Adrenal gland (tissue), 9 donors: ENCODE measurements at regions not wholly inside any gene's neighbourhood (a gene's known extent, or its start where the extent isn't known, plus 50 kb on each side); places are given as distances from the start of the nearest gene placed in this dataset.

Experiments
- DNase-seq, 7 donors: peaks; one replicate each; pipeline ENCODE4 v3.0.0-alpha.2; 2019 to 2020
- H3K27ac ChIP-seq, 5 donors: fragments of 200-600 bp; sonication (generic) in 4 of 5; 1 replicate in 3 of 5; 2 replicates in 2 of 5; pipeline versions ENCODE4 v1.5.1 to v1.8.0; 2016 to 2020; ENCODE audit warnings: mild to moderate bottlenecking in 1 of 5
- H3K27me3 ChIP-seq: fragments of 200-600 bp; 2 replicates; pipeline ENCODE4 v1.8.0; 2021
- H3K36me3 ChIP-seq, 2 donors: fragments of 200-600 bp; replicated peaks in 1 of 2; 1 replicate in 1 of 2; 2 replicates in 1 of 2; pipeline versions ENCODE4 v1.5.1 to v1.8.0; 2018 to 2022
- H3K4me1 ChIP-seq, 2 donors: fragments of 200-600 bp; replicated peaks in 1 of 2; 1 replicate in 1 of 2; 2 replicates in 1 of 2; pipeline versions ENCODE4 v1.5.1 to v1.8.0; 2018 to 2021
- H3K4me3 ChIP-seq, 4 donors: fragments of 200-600 bp; sonication (generic) in 3 of 4; one replicate each; pipeline ENCODE4 v1.5.1; 2016 to 2018
- H3K9me3 ChIP-seq, 3 donors: fragments of 200-600 bp; sonication (generic) in 1 of 3; replicated peaks in 1 of 3; 1 replicate in 2 of 3; 2 replicates in 1 of 3; pipeline versions ENCODE4 v1.5.1 to v1.8.0; 2016 to 2021
- POLR2A ChIP-seq, 2 donors: fragments of 450-650 bp; IDR thresholded peaks; one replicate each; pipeline ENCODE4 v1.6.1; 2017; ENCODE audit warnings: antibody characterized with exemption in 2 of 2, mild to moderate bottlenecking in 2 of 2, moderate library complexity in 1 of 2
- WGBS, 4 donors: extraction: QIAGEN DNeasy Blood & Tissue Kit in 2 of 4; methylation state at CpG; one replicate each; pipeline versions ENCODE4 v1.1.5 to v1.1.7; 2013 to 2017; 5-methylcytosine and 5-hydroxymethylcytosine counted together
- intact Hi-C, 2 donors: fragments of 100-400 bp; cut with DNase I; formaldehyde crosslinking; loops; one replicate each; pipeline versions ENCODE4 v1.14.1 to v1.15.0; 2022 to 2023
- TF ChIP-seq, protein P1 (sequence below), 6 experiments: fragments of 450-650 bp in 4 of 6; fragments of 200-600 bp in 2 of 6; sonication (generic) in 1 of 6; IDR thresholded peaks; 1 replicate in 5 of 6; 2 replicates in 1 of 6; pipeline versions ENCODE4 v1.5.1 to v1.8.0; 2016 to 2021; ENCODE audit warnings: antibody characterized with exemption in 6 of 6, mild to moderate bottlenecking in 2 of 6, moderate library complexity in 1 of 6
- donor health status: healthy with polysubstance abuse.
- donor health status: Bipolar disorder and iron deficiency.
- donor health status: DM: yes; HTN: yes; CAD: no.
- donor health status: DM: no; HTN: no; CAD: no.
- donor health status: DM: no; HTN: no; CAD: no.

DNA sequence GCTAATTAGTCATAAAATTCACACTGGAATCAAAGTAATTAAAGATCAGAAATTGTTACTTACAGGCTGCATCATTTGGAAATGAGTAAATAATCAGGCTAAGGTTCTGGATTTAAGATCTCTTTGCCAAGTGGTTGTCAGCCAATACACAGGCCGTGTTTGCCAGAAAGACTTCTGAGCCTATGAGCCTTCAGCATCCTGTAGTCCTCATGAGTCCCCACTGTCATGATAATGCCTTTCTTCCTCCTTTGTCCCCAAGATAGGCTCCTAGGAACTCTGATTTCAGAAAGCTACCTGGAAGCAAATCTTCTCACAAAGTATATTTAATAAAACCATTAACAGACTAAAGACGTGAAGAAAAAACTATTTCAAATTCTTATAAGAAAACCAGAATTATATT, 810.5 kb downstream of the DNAH5 start:
- Histone ChIP-seq H3K4me3 (no peak overlapping the region), H3K27me3 (no peaks in the 10 kb centered on the region), H3K4me1 (no peaks in the 10 kb centered on the region), H3K9me3 (no peaks in the 10 kb centered on the region), H3K27ac (no peak overlapping the region), H3K36me3 (no peaks in the 10 kb centered on the region)
- intact Hi-C loops: no loop called here
- WGBS, 4 donors: 75 to 89% (median 83%) methylated on average over 2 of the region's 2 CpGs
- DNase-seq: no peak
- TF ChIP-seq POLR2A (IDR thresholded peaks at IDR 0.05): no peak
- TF ChIP-seq, protein P1, sequence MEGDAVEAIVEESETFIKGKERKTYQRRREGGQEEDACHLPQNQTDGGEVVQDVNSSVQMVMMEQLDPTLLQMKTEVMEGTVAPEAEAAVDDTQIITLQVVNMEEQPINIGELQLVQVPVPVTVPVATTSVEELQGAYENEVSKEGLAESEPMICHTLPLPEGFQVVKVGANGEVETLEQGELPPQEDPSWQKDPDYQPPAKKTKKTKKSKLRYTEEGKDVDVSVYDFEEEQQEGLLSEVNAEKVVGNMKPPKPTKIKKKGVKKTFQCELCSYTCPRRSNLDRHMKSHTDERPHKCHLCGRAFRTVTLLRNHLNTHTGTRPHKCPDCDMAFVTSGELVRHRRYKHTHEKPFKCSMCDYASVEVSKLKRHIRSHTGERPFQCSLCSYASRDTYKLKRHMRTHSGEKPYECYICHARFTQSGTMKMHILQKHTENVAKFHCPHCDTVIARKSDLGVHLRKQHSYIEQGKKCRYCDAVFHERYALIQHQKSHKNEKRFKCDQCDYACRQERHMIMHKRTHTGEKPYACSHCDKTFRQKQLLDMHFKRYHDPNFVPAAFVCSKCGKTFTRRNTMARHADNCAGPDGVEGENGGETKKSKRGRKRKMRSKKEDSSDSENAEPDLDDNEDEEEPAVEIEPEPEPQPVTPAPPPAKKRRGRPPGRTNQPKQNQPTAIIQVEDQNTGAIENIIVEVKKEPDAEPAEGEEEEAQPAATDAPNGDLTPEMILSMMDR (IDR thresholded peaks at IDR 0.05): no peak

DNA sequence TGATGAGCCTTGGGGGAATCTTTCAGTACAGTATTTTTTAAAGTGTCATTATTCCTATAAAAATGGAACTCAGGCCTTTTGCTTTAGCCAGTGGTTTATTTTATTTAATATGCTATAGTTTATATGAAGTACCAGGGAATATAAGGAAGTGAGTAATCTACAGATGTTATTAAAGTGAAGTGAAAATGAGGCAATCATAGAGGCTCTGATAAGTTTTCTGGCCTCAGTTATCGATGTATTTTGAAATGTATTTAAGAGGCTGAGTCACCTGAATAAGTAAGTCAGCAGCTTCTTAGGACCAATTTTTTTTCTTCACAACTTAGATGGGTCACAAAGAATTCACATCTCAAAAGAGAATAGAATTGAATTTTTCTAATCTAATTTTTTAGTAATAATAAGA, 829.0 kb downstream of the DNAH5 start:
- intact Hi-C loops: no loop called here
- 62 to 77% (median 70%) methylated on average over 1 of the region's 1 CpG for WGBS, 4 donors

DNA sequence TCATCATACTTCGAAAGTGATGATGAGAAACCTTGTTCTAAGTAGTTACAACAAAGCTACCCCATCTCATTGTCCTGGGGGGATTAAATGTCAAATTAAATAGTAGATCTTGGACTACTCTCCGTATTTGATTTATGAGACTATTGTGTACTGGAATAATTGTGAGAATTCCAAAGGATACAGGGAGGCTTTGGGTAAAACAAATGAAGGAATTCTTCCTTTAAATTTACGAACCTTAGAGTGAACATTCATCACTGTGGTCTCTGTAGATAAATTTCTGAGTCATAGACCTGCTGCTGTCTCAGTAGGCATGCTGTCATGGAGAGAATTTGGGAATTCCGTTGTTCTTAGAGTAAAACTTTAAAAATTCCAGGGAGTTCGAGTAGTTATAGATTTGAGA, 836.2 kb downstream of the DNAH5 start:
- 44 to 51% (median 51%) methylated on average over 5 of the region's 5 CpGs for WGBS, 4 donors

More for the DNA sequence above, 829.0 kb downstream of the DNAH5 start:
- no peak for DNase-seq
- H3K9me3 ChIP-seq: no peaks in the 10 kb centered on the region
- H3K27ac ChIP-seq: no peak overlapping the region
- H3K4me1 ChIP-seq: no peaks in the 10 kb centered on the region
- no peaks in the 10 kb centered on the region for H3K27me3 ChIP-seq
- H3K4me3 ChIP-seq: no peak overlapping the region
- H3K36me3 ChIP-seq: no peaks in the 10 kb centered on the region
- TF ChIP-seq, protein P1 (IDR thresholded peaks at IDR 0.05): no peak
- TF ChIP-seq POLR2A (IDR thresholded peaks at IDR 0.05): no peak

DNA sequence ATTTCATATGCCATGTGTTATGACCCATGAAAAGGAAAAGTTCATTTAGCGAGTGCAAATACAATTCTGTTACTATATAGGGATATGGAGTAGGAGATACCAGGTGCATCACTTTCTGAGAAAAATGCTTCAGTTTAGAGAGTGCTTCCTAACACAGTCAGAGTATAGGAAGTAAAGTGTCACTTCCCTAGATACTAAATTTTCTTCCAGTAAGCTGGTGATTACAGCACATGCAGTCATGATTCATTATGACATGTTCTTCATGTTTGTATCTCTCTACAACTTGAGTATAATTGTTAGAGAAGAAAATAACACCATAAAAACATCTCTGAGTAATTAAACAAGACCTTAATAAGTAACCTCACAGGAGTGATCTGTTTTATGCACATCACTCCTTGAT, 837.0 kb downstream of the DNAH5 start:
- TF ChIP-seq, protein P1 (IDR thresholded peaks at IDR 0.05): no peak
- no peak for TF ChIP-seq POLR2A (IDR thresholded peaks at IDR 0.05)
- Histone ChIP-seq H3K27me3 (no peaks in the 10 kb centered on the region), H3K9me3 (no peaks in the 10 kb centered on the region), H3K4me1 (no peaks in the 10 kb centered on the region), H3K4me3 (no peak overlapping the region), H3K27ac (no peak overlapping the region), H3K36me3 (no peaks in the 10 kb centered on the region)
- intact Hi-C loops: no loop called here
- DNase-seq: no peak
- WGBS, 4 donors: 82 to 92% (median 87%) methylated on average over 1 of the region's 1 CpG

More for the DNA sequence above, 836.2 kb downstream of the DNAH5 start:
- Histone ChIP-seq H3K27ac (no peak overlapping the region), H3K9me3 (no peaks in the 10 kb centered on the region), H3K27me3 (no peaks in the 10 kb centered on the region), H3K4me1 (no peaks in the 10 kb centered on the region), H3K4me3 (no peak overlapping the region), H3K36me3 (no peaks in the 10 kb centered on the region)
- intact Hi-C loops: no loop called here
- TF ChIP-seq POLR2A (IDR thresholded peaks at IDR 0.05): no peak
- TF ChIP-seq, protein P1 (IDR thresholded peaks at IDR 0.05): no peak
- no peak for DNase-seq
